ENCODE measurements at regions not wholly inside any gene's neighbourhood (a gene's known extent, or its start where the extent isn't known, plus 50 kb on each side); places are given as distances from the start of the nearest gene placed in this dataset.

DNA sequence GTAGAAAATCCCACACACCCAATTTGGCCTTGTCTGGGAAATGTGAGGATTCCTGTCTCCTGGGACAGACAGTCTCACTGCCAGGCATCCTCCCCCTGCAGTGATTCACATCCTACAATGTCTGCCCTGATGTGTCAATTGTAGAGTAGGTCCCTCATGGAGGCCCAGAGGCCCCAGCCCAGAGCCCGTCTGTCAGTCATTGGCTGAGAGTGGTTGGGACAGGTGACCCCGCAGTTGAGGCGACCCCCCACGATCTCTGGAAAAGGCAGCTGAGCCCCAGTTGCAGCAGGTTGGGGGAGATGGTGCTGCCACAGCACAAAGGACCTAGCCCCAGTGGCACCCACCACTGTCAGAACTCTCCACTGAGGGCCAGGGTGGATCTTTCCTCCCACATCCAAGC lies 84.3 kb upstream of the INSIG1 start:
- no peak for DNase-seq (ENCODE audit: extremely low spot score)
- TF ChIP-seq, protein P1, sequence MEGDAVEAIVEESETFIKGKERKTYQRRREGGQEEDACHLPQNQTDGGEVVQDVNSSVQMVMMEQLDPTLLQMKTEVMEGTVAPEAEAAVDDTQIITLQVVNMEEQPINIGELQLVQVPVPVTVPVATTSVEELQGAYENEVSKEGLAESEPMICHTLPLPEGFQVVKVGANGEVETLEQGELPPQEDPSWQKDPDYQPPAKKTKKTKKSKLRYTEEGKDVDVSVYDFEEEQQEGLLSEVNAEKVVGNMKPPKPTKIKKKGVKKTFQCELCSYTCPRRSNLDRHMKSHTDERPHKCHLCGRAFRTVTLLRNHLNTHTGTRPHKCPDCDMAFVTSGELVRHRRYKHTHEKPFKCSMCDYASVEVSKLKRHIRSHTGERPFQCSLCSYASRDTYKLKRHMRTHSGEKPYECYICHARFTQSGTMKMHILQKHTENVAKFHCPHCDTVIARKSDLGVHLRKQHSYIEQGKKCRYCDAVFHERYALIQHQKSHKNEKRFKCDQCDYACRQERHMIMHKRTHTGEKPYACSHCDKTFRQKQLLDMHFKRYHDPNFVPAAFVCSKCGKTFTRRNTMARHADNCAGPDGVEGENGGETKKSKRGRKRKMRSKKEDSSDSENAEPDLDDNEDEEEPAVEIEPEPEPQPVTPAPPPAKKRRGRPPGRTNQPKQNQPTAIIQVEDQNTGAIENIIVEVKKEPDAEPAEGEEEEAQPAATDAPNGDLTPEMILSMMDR (IDR thresholded peaks at IDR 0.05; ENCODE audit: control extremely low read depth, extremely low read depth, low read depth, missing control alignments), result no peak
- CTCF ChIA-PET, result no interaction called here
- POLR2A ChIA-PET, result no interaction called here

DNA sequence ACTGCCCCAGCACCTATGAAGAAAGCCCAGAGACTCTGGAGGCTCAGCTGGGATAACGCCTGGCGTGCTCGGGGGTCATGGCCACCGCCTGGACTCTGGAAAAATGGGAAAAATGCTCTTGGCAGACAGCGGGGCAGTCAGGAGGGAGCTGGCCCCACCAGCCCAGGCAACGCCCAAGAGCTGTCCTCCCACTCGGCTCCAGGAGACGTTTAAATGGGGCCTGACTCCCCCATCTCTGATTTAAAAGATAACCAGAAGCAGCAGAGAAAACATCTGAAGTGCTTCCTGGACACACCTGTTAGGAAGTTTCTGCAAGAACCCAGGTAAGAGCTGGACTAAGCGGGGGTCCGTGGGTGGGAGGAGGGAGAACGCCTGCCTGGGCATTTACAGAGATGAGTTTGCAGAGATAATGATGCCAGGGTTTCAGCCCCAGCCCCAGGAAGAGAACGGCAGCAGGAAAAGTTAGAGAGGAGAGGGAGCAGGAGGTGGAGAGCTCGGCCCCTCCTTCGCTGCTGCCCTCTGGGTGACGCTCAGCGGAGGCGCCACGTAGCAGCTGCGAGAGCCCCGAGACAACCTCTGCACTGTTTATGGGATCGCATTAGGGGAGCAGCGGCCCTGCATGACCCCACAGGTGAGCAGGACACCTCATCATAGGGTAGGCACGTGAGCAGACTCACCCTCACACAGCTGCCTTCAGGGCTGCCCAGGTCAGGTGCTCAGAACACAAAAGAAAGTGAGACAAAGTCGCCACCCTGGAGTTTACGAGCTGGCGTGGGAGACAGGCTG lies 83.5 kb upstream of the INSIG1 start:
- CTCF ChIA-PET, result interaction anchor here (1.2 kb wide), 1 partner anchor 167 kb away, joined by 3 read pairs; no protein-coding TSS in a partner anchor
- no peak for DNase-seq (ENCODE audit: extremely low spot score)
- POLR2A ChIA-PET, result interaction anchor here (1.2 kb wide), 1 partner anchor 9 kb away, joined by 3 read pairs; no protein-coding TSS in a partner anchor

DNA sequence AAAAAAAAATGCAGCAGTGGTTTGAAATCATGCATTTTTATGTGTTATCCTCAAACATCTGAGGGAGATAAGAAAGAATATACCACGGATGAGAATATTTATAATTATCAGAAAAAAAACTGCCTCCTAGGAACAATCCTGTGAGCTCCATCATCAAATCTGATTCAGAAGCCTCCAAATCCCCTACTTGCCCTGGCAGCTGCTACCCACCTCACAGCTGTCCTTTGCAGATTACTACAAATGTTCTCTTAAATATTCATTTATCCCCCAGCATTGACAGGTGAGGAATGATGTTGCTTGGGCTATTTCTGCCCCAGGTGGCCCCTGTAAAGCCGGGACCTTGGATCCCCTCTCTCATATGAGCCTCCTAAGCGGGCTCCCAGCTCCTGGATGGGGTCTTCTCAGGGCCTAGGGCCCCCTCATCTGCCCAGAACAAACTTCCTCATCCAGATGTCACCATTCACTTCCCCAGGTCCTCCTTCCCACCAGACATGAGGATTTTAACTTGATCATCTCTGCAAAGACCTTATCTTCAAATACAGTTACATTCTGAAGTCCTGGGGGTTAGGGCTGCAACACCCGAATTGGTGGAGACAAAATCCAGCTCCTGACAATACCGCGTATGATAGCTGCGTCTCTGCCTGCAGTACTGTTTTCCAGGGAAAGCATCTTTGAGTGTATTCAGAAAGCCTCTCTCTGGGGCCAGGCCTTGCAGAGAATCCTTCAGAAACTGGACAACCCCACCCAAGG lies 81.9 kb upstream of the INSIG1 start:
- POLR2A ChIA-PET, result no interaction called here
- TF ChIP-seq, protein P1 (IDR thresholded peaks at IDR 0.05; ENCODE audit: control extremely low read depth, extremely low read depth, low read depth, missing control alignments), result no peak
- CTCF ChIA-PET, result interaction anchor here (0.8 to 0.9 kb wide), 2 partner anchors 12 to 13 kb away, joined by 3 read pairs; no protein-coding TSS in a partner anchor
- DNase-seq (ENCODE audit: extremely low spot score), result no peak

More for the DNA sequence above, 83.5 kb upstream of the INSIG1 start:
- TF ChIP-seq, protein P1 (IDR thresholded peaks at IDR 0.05; ENCODE audit: control extremely low read depth, extremely low read depth, low read depth, missing control alignments), result no peak

DNA sequence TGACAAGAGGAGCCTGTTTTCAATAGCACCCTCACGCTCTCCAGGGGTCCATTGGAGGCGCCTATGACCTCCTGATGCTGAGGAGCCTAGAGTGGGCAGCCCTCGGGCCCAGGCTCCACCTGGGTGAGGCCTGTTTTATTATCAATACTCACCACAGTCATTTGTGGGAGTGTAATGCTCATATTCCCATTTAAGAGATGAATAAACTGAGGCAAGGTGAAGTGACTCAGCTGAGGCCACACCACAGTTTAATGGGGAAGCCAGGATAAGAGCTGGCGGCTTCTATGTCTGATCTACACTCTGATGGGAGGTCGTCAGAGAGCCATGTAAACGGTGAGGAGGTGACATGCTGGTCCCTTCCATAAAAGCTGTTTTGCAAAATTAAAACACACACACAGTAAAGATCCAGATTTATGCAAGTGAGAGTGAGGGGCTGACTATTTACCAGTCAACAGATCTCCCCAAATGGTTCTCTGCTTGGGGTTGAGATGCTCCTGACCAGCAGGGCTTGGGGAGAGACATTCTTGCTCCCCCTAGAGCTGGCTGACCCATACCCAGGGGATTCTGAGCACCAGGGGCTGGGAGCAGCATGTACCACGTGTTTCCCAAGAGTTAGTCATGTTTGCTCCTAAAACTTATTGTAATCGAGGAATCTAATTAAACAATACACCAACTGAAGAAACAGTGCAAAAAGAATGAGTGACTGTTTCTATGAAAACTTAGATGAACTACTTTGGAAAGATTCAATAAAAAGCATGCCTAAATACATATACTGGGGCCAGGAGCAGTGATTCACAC lies 81.0 kb upstream of the INSIG1 start:
- DNase-seq (ENCODE audit: extremely low spot score), result no peak
- POLR2A ChIA-PET, result no interaction called here
- CTCF ChIA-PET, result interaction anchor here (0.9 to 2.1 kb wide), 2 partner anchors 12 to 26 kb away, joined by 3 to 8 read pairs; no protein-coding TSS in a partner anchor
- TF ChIP-seq, protein P1 (IDR thresholded peaks at IDR 0.05; ENCODE audit: control extremely low read depth, extremely low read depth, low read depth, missing control alignments), result no peak

DNA sequence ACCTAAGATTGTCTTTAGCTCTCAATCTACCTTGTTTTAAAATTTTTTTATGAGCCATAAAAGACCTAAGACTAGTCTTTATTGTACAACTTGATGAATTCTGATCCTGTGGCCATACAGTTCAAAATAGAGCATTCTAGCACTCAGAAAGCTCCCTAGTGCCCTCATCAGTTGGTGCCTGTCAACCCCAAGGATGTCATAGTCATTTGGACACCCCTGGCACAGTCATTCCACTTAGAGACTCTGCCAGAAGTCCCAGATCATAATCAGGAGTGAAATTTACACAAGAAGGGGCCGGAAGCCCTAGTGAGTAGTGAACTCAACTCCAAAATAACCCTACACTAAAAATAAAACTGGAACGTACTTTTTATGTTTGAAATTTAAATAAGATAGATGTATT lies 80.0 kb upstream of the INSIG1 start:
- TF ChIP-seq, protein P1 (IDR thresholded peaks at IDR 0.05; ENCODE audit: control extremely low read depth, extremely low read depth, low read depth, missing control alignments), result no peak
- DNase-seq (ENCODE audit: extremely low spot score), result no peak
- ChIA-PET CTCF (interaction anchor here (1.1 to 2.1 kb wide), 3 partner anchors 16 to 128 kb away, joined by 3 to 8 read pairs (median 6); no protein-coding TSS in a partner anchor), POLR2A (no interaction called here)

Data from GM10248 (cell line).